Neutrophil (primary cell): ENCODE measurements at regions not wholly inside any gene's neighbourhood (a gene's known extent, or its start where the extent isn't known, plus 50 kb on each side); places are given as distances from the start of the nearest gene placed in this dataset.
"Not testable (repeated sequence)": the region's sequence is repeated elsewhere in the genome, so short reads cannot be mapped to it uniquely, and the experiment has no call there.

ENCODE experiments used
- H3K27ac ChIP-seq: fragments of 200-600 bp; sonication (generic); 2 replicates; pipeline ENCODE4 v1.5.1; 2016; ENCODE audit warnings: mild to moderate bottlenecking, moderate library complexity
- H3K27me3 ChIP-seq: fragments of 200-600 bp; sonication (generic); 2 replicates; pipeline ENCODE4 v1.6.0; 2016; ENCODE audit warnings: mild to moderate bottlenecking
- H3K36me3 ChIP-seq: fragments of 200-600 bp; sonication (generic); 2 replicates; pipeline ENCODE4 v1.5.1; 2017
- H3K4me1 ChIP-seq, 2 experiments: fragments of 200-600 bp in 1 of 2; sonication (generic) in 1 of 2; 1 replicate in 1 of 2; 2 replicates in 1 of 2; pipeline versions ENCODE4 v1.5.1 to v1.6.1; 2013 to 2016; ENCODE audit warnings: low read depth in 1 of 2, low read length in 1 of 2, mild to moderate bottlenecking in 1 of 2, moderate library complexity in 1 of 2; ENCODE audit not compliant: control insufficient read depth in 1 of 2, insufficient read depth in 1 of 2
- H3K4me3 ChIP-seq, 2 experiments: fragments of 200-600 bp in 1 of 2; sonication (generic) in 1 of 2; 1 replicate in 1 of 2; 2 replicates in 1 of 2; pipeline ENCODE4 v1.5.1; 2013 to 2016; ENCODE audit warnings: low read depth in 1 of 2, low read length in 1 of 2, mild to moderate bottlenecking in 1 of 2, moderate library complexity in 1 of 2
- H3K9me3 ChIP-seq: fragments of 200-600 bp; sonication (generic); 2 replicates; pipeline ENCODE4 v1.5.1; 2016
- CTCF ChIP-seq: fragments of 200-600 bp; sonication (generic); IDR thresholded peaks from 2 replicates; pipeline ENCODE4 v1.5.1; 2016; ENCODE audit warnings: antibody characterized with exemption

DNA sequence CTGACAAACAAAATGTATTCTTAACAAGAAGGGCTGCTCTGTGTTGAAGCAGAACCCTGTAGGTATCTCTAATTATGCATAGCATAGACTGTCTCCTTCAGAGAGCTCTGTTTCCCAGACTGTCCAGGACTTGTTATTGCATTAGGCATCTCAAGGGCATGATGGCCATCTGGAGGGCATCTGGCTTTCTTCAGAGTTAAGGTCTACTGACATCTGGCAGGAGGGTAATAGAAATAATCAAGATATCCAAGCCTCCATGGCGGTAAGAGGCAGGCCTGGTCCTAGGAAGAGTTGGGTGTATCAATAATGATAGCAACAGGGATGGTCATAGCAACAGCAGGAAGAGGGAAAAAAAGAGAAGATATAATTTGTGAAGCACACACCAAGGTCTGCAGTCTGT, 161.2 kb downstream of the TTC8 start:
- Histone ChIP-seq H3K4me1 (no peaks in the 10 kb centered on the region), H3K27ac (no peak overlapping the region), H3K4me3 (no peak overlapping the region), H3K9me3 (no peaks in the 10 kb centered on the region), H3K27me3 (peaks cover 13% of the 10 kb centered on the region), H3K36me3 (no peaks in the 10 kb centered on the region)
- TF ChIP-seq CTCF = no peak

DNA sequence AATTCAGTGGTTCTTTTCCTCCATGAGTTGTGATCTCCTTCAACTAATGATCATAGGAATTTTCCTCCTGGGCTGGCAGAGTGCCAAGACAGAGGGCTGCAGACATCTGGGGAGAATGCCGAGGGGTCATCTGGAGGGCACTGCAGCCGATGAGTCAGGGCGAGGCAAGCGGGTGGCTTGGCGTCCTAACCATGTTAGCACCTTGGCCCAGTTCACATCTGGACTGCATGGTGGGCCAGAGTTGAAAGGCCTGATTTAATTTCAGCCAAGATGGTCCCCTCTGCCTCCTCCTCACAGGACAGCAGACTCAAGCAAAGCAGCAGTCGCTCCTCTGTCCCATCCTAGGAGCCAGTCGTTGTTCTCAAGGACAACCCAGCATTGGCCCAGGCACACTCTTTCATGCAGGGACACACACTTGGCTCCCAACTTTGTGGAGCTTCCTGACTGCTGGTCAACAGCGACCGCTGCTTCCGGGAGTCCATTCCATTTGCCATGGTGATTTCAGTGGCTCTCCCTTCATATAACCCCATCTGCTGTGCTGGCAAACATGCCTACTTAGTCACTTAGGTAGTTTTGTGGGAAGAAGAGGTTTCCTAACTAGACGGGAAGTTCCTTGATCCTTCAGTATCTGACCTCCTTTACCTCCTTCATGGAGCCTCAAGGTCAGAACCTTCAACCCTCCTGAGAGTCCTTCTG, 161.8 kb downstream of the TTC8 start:
- peaks cover 13% of the 10 kb centered on the region for H3K27me3 ChIP-seq
- H3K27ac ChIP-seq = no peak overlapping the region
- H3K9me3 ChIP-seq = no peaks in the 10 kb centered on the region
- H3K36me3 ChIP-seq = no peaks in the 10 kb centered on the region
- H3K4me3 ChIP-seq = no peak overlapping the region
- no peak for TF ChIP-seq CTCF
- no peaks in the 10 kb centered on the region for H3K4me1 ChIP-seq

DNA sequence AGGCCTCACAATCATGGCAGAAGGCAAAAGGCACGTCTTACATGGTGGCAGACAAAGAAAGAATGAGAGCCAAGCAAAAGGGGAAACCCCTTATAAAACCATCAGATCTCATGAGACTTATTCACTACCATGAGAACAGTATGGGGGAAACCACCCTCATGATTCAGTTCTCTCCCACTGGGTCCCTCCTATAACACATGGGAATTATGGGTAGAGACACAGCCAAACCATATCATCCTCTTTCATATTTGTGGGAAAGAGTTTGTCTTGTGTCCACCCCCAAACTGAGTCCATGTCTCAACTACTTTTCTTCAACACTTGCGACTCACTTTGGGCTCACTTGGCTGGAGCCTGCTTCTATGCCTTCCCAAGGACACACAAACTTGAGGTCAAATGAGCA, 162.5 kb downstream of the TTC8 start:
- peaks cover 13% of the 10 kb centered on the region for H3K27me3 ChIP-seq
- not testable (repeated sequence) for H3K36me3 ChIP-seq, H3K4me3 ChIP-seq, H3K27ac ChIP-seq, H3K4me1 ChIP-seq, H3K9me3 ChIP-seq

DNA sequence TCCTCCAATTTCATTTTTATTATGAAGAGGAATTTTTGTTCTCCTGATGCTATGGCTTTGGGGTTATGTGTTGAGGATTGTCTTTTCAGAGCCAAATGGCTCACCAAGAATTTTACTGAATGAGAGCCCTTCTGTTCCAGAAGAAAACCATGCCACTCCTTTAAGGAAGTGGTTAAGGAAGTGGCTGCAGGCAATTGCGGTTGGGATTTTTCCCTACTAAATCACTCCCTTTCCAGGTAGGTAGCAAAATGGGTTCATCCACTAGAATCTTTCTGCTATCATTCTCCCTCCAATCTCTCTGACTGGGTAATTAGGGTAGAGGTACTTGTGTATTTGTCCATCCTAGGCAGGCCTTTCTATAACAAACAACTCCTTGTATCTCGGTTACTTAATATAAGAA, 163.1 kb downstream of the TTC8 start:
- Histone ChIP-seq H3K27ac (no peak overlapping the region), H3K9me3 (no peaks in the 10 kb centered on the region), H3K4me3 (no peak overlapping the region), H3K4me1 (no peaks in the 10 kb centered on the region), H3K27me3 (peaks cover 13% of the 10 kb centered on the region), H3K36me3 (no peaks in the 10 kb centered on the region)
- no peak for TF ChIP-seq CTCF

- no peaks in the 10 kb centered on the region for H3K9me3 ChIP-seq
- no peak for TF ChIP-seq CTCF
- peaks cover under 1% of the 10 kb centered on the region for H3K27me3 ChIP-seq
- H3K36me3 ChIP-seq = no peaks in the 10 kb centered on the region
- no peaks in the 10 kb centered on the region for H3K4me1 ChIP-seq
- no peak overlapping the region for H3K27ac ChIP-seq
- H3K4me3 ChIP-seq = no peak overlapping the region
Observed at GRCh38 chr14:88989911-88990310, 165.5 kb downstream of the TTC8 start.

DNA sequence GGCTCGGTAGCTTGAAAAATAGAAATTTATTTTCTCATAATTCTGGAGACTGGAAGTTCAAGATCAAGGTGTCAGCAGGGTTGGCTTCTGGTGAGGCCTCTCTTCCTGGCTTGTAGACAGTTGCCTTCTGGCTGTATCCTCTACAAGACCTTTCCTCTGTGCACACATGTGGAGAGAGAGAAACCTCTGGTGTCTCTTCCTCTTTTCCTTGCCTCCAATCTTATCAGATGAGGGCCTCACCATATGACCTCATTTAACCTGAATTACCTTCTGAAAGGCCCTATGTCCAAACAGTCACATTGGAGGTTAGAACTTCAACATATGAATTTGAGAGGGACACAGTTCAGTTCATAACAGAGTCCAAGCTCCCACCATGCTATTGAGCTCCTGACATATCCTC, 166.4 kb downstream of the TTC8 start:
- H3K4me3 ChIP-seq = no peak overlapping the region
- no peak for TF ChIP-seq CTCF
- H3K27me3 ChIP-seq = no peaks in the 10 kb centered on the region
- no peaks in the 10 kb centered on the region for H3K36me3 ChIP-seq
- H3K9me3 ChIP-seq = no peaks in the 10 kb centered on the region
- H3K4me1 ChIP-seq = no peaks in the 10 kb centered on the region
- H3K27ac ChIP-seq = no peak overlapping the region
